SH-SY5Y (cell line): ENCODE measurements at regions not wholly inside any gene's neighbourhood (a gene's known extent, or its start where the extent isn't known, plus 50 kb on each side); places are given as distances from the start of the nearest gene placed in this dataset.

Experiments
- GATA2 ChIP-seq: IDR thresholded peaks from 2 replicates; pipeline ENCODE4 v1.6.1; 2011; ENCODE audit warnings: mild to moderate bottlenecking, low read depth, low read length
- GATA3 ChIP-seq: IDR thresholded peaks from 2 replicates; pipeline ENCODE4 v1.6.1; 2011; ENCODE audit warnings: low read depth, mild to moderate bottlenecking, low read length, moderate library complexity

DNA sequence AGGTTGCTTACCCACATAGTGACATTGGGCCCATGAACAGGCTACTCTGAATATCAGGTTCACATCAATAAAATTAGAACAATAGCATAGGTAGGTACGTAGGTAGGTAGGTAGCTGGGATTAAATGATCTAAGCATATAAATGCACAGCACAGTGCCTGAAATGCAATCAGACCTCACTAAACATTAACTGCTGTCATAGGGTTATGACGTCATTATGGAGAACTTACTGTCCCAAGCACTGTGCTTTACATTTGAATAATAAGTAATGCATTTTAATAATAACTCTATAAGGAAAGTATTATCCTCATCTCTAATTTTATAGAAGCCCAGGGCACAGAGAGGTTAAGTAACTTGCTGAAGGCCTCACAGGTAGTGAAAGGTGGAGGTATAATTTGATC lies 112.5 kb downstream of the RPS24 start:
- no peak for TF ChIP-seq GATA3
- TF ChIP-seq GATA2, result no peak
